ENCODE measurements at regions not wholly inside any gene's neighbourhood (a gene's known extent, or its start where the extent isn't known, plus 50 kb on each side); places are given as distances from the start of the nearest gene placed in this dataset.

DNA sequence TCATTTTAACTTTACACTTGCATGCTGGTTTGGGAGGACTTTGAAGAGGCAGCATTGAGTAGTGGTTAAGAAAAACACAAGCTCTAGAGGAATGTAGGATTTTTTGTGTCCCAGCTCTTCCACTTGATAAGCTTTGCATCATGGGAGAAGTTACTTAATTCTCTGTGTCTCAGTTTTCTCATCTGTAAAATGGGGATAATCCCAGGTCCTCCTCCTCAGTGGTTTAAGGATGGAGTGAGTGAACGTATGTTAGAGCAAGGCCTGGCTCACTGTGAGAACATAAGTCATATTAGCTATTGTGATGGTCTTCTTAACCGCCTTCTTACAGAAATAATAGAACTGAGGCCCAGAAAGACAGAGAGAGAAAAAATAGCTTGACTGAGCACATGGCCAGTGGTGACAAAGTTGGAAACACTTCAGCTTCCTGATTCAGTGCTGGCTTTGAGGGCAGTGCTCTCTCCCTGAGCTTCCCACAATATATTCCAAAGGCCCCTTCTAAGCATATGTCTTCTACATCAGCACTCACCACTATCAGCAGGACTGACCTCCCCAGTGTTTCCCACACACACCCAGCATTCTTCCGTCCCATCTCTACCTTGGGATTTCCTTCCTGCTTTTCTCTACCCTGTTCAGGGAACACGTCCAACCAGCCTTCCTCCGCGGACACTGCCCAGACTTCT lies 214.9 kb upstream of the TNP1 start:
- TF ChIP-seq, protein P1, sequence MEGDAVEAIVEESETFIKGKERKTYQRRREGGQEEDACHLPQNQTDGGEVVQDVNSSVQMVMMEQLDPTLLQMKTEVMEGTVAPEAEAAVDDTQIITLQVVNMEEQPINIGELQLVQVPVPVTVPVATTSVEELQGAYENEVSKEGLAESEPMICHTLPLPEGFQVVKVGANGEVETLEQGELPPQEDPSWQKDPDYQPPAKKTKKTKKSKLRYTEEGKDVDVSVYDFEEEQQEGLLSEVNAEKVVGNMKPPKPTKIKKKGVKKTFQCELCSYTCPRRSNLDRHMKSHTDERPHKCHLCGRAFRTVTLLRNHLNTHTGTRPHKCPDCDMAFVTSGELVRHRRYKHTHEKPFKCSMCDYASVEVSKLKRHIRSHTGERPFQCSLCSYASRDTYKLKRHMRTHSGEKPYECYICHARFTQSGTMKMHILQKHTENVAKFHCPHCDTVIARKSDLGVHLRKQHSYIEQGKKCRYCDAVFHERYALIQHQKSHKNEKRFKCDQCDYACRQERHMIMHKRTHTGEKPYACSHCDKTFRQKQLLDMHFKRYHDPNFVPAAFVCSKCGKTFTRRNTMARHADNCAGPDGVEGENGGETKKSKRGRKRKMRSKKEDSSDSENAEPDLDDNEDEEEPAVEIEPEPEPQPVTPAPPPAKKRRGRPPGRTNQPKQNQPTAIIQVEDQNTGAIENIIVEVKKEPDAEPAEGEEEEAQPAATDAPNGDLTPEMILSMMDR (conservative IDR thresholded peaks at IDR 0.05; ENCODE audit: low read depth, low read length), result no peak
- no peak for DNase-seq (ENCODE audit: low read depth)
- no peak overlapping the region for H3K4me3 ChIP-seq (ENCODE audit: low read depth, low read length)

DNA sequence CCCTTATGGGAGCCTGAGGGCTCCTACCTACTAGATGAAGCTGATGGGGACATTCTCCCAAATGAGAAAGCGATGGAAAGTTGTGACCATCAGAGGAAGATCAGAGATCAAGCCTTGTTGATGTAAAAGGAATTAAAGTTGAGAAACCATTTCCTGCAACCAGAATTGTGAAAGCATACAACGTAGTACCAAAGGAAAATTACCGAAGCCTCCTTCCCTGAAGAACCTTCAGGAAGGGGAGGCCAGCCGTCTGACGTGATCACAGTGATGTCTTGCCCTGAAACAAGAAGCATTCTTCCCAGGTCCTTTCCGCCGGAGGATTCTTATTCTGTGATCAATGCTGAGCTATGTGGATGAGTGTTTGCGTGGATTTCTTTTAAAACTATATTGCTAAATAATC lies 211.6 kb upstream of the TNP1 start:
- no peak overlapping the region for H3K4me3 ChIP-seq (ENCODE audit: low read depth, low read length)
- TF ChIP-seq, protein P1 (conservative IDR thresholded peaks at IDR 0.05; ENCODE audit: low read depth, low read length), result no peak
- DNase-seq (ENCODE audit: low read depth), result no peak

DNA sequence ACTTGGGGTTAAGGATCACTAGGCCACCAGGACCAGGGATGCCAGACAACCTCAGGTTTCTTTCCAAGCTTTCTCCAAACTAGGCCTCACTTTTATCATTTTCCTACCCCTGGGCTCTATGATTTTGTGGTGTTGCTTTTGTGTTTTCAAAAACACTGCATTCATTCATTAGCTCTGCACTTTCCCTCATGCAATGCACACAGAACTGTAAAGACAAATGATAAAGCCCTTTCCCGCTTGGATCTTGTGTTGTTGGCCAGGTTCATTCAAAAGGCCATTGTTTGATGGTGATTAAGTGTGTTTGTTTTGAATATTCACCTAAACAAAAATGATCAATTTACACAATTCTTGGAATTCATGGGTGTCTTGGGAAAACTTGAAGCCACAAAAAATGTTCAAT lies 210.7 kb upstream of the TNP1 start:
- DNase-seq (ENCODE audit: low read depth), result no peak
- TF ChIP-seq, protein P1 (conservative IDR thresholded peaks at IDR 0.05; ENCODE audit: low read depth, low read length), result no peak
- H3K4me3 ChIP-seq (ENCODE audit: low read depth, low read length), result no peak overlapping the region

DNA sequence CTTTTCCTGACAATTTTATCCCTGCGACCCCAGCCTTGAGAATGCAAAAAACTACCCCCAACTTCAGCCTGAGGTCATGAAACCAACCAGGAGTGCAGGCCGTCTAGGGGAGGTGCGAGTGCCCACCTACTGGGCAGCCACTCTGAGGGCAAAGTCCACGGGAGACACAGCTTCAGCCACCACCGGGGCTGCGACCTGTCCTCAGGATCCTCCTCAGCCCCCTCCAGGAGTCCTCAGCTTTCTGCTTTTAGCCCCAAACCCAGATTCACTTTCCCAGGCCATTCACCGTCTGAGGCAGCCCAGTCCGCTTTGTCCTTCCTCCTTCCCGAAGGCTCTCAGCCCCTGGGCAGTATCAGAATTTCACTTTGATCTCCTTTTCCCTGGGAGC lies 210.2 kb upstream of the TNP1 start:
- no peak overlapping the region for H3K4me3 ChIP-seq (ENCODE audit: low read depth, low read length)
- TF ChIP-seq, protein P1 (conservative IDR thresholded peaks at IDR 0.05; ENCODE audit: low read depth, low read length), result no peak
- DNase-seq (ENCODE audit: low read depth), result no peak

DNA sequence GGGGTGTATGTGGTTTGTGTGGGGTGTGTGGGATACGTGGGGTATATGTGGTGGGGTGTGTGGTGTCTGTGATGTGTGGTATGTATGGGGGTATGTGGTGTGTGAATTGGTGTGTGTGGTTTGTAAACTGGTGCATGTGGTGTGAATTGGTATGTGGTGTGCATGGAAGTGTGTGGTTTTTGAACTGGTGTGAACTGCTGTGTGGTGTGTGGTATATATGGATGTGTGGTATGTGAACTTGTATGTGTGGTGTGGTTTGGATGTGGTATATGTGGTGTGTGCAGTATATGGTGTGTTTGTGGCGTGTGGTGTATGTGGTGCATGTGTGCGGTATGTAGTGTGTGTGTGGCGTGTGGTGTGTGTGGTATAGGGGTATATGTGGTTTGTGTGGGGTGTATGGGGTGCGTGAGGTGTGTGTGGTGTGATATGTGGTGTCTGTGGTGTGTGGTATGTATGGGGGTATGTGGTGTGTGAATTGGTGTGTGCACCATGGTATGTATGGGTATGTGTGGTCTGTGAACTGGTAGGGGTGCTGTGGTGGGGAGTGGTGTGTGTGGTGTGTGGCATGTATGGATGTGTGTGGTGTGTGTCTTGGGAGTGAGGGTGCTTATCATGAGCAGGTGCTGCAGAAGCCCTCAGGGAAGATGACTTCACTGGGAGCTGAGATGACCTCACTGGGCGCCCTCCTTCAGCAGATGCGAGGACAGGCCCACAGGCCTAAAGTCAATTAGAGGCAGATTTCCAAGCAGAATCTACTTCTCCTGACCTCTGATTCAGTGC lies 209.6 kb upstream of the TNP1 start:
- no peak overlapping the region for H3K4me3 ChIP-seq (ENCODE audit: low read depth, low read length)
- no peak for DNase-seq (ENCODE audit: low read depth)
- TF ChIP-seq, protein P1 (conservative IDR thresholded peaks at IDR 0.05; ENCODE audit: low read depth, low read length), result no peak

DNA sequence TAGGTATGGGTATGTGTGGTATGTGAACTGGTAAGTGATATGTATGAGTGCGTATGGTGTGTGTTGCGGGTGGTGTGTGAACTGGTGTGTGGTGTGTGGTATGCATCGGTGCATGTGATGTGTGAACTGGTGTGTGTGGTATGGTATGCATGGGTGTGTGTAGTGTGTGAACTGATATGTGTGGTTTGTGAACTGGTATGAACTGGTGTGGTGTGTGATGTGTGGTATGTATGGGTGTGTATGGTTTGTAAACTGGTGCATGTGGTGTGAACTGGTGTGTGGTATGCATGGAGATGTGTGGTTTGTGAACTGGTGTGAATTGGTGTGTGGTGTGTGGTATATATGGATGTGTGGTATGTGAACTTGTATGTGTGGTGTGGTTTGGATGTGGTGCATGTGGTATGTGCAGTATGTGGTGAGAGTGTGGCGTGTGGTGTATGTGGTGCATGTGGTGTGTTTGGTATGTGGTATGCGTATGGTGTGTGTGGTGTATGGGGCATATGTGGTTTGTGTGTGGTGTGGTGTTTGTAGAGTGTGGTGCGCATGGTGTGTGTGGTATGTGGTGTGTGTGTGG lies 208.9 kb upstream of the TNP1 start:
- DNase-seq (ENCODE audit: low read depth), result no peak
- TF ChIP-seq, protein P1 (conservative IDR thresholded peaks at IDR 0.05; ENCODE audit: low read depth, low read length), result no peak
- H3K4me3 ChIP-seq (ENCODE audit: low read depth, low read length), result no peak overlapping the region

Data from epithelial cell of proximal tubule (primary cell).